Transverse colon (tissue), 4 donors: ENCODE measurements at regions not wholly inside any gene's neighbourhood (a gene's known extent, or its start where the extent isn't known, plus 50 kb on each side); places are given as distances from the start of the nearest gene placed in this dataset.

Source experiments
- DNase-seq: peaks from one replicate; pipeline ENCODE4 v3.0.0-alpha.2; 2019
- H3K27ac ChIP-seq, 4 donors: fragments of 200-600 bp; sonication (generic); 2 replicates each; pipeline ENCODE4 v1.5.1; 2016 to 2018; ENCODE audit warnings: inconsistent platforms in 4 of 4
- H3K27me3 ChIP-seq: fragments of 200-600 bp; sonication (generic); 2 replicates; pipeline ENCODE4 v1.5.1; 2017; ENCODE audit warnings: inconsistent platforms
- H3K36me3 ChIP-seq, 4 donors: fragments of 200-600 bp; sonication (generic); 2 replicates each; pipeline ENCODE4 v1.5.1; 2017 to 2019; ENCODE audit warnings: inconsistent platforms in 4 of 4
- H3K4me1 ChIP-seq, 4 donors: fragments of 200-600 bp; sonication (generic); 2 replicates each; pipeline ENCODE4 v1.5.1; 2017 to 2020; ENCODE audit warnings: inconsistent platforms in 4 of 4
- H3K4me3 ChIP-seq, 4 donors: fragments of 200-600 bp; sonication (generic); 1 replicate in 1 of 4; 2 replicates in 3 of 4; pipeline versions ENCODE4 v1.5.1 to v1.6.1; 2017 to 2019; ENCODE audit warnings: inconsistent platforms in 4 of 4
- H3K9me3 ChIP-seq, 2 donors: fragments of 200-600 bp; sonication (generic); 2 replicates each; pipeline ENCODE4 v1.5.1; 2017 to 2019; ENCODE audit warnings: inconsistent platforms in 2 of 2
- EP300 ChIP-seq: sonication (generic); formaldehyde crosslinking; IDR thresholded peaks from one replicate; pipeline ENCODE4 v1.6.1; 2017; ENCODE audit warnings: antibody characterized with exemption, low read depth
- POLR2A ChIP-seq: fragments of 450-650 bp; IDR thresholded peaks from one replicate; pipeline ENCODE4 v1.6.1; 2016; ENCODE audit warnings: antibody characterized with exemption, mild to moderate bottlenecking, moderate library complexity
- POLR2AphosphoS5 ChIP-seq, 3 donors: sonication (generic); formaldehyde crosslinking; IDR thresholded peaks; one replicate each; pipeline ENCODE4 v1.6.1; 2016; ENCODE audit warnings: antibody characterized with exemption in 3 of 3
- WGBS, 2 donors: methylation state at CpG; one replicate each; pipeline ENCODE4 v1.1.5; 2018; ENCODE audit warnings: low coverage in 1 of 2; 5-methylcytosine and 5-hydroxymethylcytosine counted together
- in situ Hi-C, 4 donors: fragments of 200-750 bp; cut with MboI; loops; one replicate each; pipeline versions ENCODE4 v1.15.0 to v1.15.1; 2017; ENCODE audit warnings: low sequenced_read_pairs in 3 of 4, low pct_ligation_motif_present in 1 of 4, low pct_unique_long_range_greater_than_20kb in 1 of 4
- intact Hi-C: fragments of 100-400 bp; cut with DNase I; formaldehyde crosslinking; loops from one replicate; pipeline ENCODE4 v1.15.1; 2023; ENCODE audit warnings: low total_unique reads
- TF ChIP-seq, protein P1 (sequence below), 5 experiments: fragments of 200-600 bp in 3 of 5; fragments of 450-650 bp in 2 of 5; sonication (generic) in 3 of 5; IDR thresholded peaks; 1 replicate in 2 of 5; 2 replicates in 3 of 5; pipeline ENCODE4 v1.5.1; 2016 to 2017; ENCODE audit warnings: antibody characterized with exemption in 5 of 5, inconsistent platforms in 3 of 5, mild to moderate bottlenecking in 2 of 5, moderate library complexity in 1 of 5

- H3K9me3 ChIP-seq = no peaks in the 10 kb centered on the region
- H3K4me1 ChIP-seq = no peaks in the 10 kb centered on the region
- no peak overlapping the region for H3K27ac ChIP-seq
- no peaks in the 10 kb centered on the region for H3K27me3 ChIP-seq
- H3K4me3 ChIP-seq = no peak overlapping the region
- intact Hi-C loops (no loop called here), in situ Hi-C loops (no loop called here)
- H3K36me3 ChIP-seq = no peaks in the 10 kb centered on the region
- no peak for DNase-seq
- 50 to 78% methylated on average over 4 to 10 of the region's 10 CpGs for WGBS, 2 donors
- TF ChIP-seq POLR2AphosphoS5 (IDR thresholded peaks at IDR 0.05) (no peak), EP300 (no peak), POLR2A (no peak)
- TF ChIP-seq, protein P1, sequence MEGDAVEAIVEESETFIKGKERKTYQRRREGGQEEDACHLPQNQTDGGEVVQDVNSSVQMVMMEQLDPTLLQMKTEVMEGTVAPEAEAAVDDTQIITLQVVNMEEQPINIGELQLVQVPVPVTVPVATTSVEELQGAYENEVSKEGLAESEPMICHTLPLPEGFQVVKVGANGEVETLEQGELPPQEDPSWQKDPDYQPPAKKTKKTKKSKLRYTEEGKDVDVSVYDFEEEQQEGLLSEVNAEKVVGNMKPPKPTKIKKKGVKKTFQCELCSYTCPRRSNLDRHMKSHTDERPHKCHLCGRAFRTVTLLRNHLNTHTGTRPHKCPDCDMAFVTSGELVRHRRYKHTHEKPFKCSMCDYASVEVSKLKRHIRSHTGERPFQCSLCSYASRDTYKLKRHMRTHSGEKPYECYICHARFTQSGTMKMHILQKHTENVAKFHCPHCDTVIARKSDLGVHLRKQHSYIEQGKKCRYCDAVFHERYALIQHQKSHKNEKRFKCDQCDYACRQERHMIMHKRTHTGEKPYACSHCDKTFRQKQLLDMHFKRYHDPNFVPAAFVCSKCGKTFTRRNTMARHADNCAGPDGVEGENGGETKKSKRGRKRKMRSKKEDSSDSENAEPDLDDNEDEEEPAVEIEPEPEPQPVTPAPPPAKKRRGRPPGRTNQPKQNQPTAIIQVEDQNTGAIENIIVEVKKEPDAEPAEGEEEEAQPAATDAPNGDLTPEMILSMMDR (IDR thresholded peaks at IDR 0.05) = no peak
Measured at GRCh38 chr7:69318794-69319193, 279.5 kb upstream of the AUTS2 start.

DNA sequence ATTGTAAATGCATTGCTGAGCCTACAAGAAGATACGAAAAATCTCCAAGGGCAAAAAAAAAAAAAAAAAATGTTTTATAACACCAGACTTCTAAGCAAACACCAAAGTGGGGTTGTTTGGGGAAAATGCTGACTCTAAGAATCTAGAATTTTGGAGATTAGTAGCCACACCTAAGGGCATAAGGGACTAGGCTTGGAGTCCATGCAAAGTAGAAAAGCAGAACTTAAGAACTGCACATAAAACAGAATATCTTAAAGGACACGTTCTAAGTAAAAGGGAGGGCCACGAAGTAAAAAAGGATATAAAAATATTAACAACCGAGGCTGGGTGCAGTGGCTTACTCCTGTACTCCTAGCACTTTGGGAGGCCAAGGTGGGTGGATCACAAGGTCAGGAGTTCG lies 269.8 kb upstream of the AUTS2 start:
- TF ChIP-seq POLR2A (no peak), POLR2AphosphoS5 (IDR thresholded peaks at IDR 0.05) (no peak), EP300 (no peak)
- TF ChIP-seq, protein P1 (IDR thresholded peaks at IDR 0.05) = no peak
- Histone ChIP-seq H3K36me3 (no peaks in the 10 kb centered on the region), H3K9me3 (no peaks in the 10 kb centered on the region), H3K4me3 (no peak overlapping the region), H3K4me1 (no peaks in the 10 kb centered on the region), H3K27me3 (no peaks in the 10 kb centered on the region), H3K27ac (no peak overlapping the region)
- in situ Hi-C loops = no loop called here
- DNase-seq = no peak
- intact Hi-C loops = no loop called here
- 52 to 54% methylated on average over 5 of the region's 5 CpGs for WGBS, 2 donors

DNA sequence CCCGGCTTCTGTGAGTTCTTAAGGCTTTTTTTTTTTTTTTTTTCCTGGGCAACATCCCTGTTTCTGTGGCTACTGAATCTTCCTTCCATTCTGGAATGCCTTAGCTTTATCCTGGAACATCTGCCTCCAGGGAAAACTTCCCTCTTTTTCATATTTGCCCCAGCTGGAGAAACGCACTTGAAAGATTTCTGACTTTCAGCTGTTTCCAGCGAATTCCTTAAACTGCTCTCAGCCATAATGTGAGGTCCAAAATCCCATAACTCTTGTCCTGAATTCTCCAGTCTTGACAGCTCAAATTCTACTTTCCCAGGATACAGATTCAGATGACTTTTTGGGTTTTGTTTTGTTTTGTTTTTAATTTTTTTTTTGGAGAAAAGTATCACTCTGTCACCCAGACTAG lies 263.6 kb upstream of the AUTS2 start:
- no peaks in the 10 kb centered on the region for H3K27me3 ChIP-seq
- DNase-seq = no peak
- H3K36me3 ChIP-seq = no peaks in the 10 kb centered on the region
- no peak overlapping the region for H3K27ac ChIP-seq
- in situ Hi-C loops = no loop called here
- H3K4me1 ChIP-seq = no peaks in the 10 kb centered on the region
- 67 to 78% methylated on average over 2 to 3 of the region's 3 CpGs for WGBS, 2 donors
- H3K9me3 ChIP-seq = no peaks in the 10 kb centered on the region
- no peak for TF ChIP-seq EP300
- TF ChIP-seq POLR2AphosphoS5 (IDR thresholded peaks at IDR 0.05) = no peak
- TF ChIP-seq, protein P1 (IDR thresholded peaks at IDR 0.05) = no peak
- TF ChIP-seq POLR2A = no peak
- intact Hi-C loops = no loop called here
- H3K4me3 ChIP-seq = no peak overlapping the region

- Histone ChIP-seq H3K36me3 (no peaks in the 10 kb centered on the region), H3K4me1 (no peaks in the 10 kb centered on the region), H3K9me3 (no peaks in the 10 kb centered on the region), H3K27ac (no peak overlapping the region), H3K4me3 (no peak overlapping the region), H3K27me3 (no peaks in the 10 kb centered on the region)
- no peak for DNase-seq
- in situ Hi-C loops = no loop called here
- WGBS, 2 donors = 80 to 91% methylated on average over 1 to 8 of the region's 8 CpGs
- TF ChIP-seq POLR2AphosphoS5 (IDR thresholded peaks at IDR 0.05) (no peak), EP300 (no peak), POLR2A (no peak)
- TF ChIP-seq, protein P1 (IDR thresholded peaks at IDR 0.05) = no peak
- intact Hi-C loops = no loop called here
Measured at GRCh38 chr7:69335331-69335730, 262.9 kb upstream of the AUTS2 start.
